BLaER1 (cell line): ENCODE measurements at regions not wholly inside any gene's neighbourhood (a gene's known extent, or its start where the extent isn't known, plus 50 kb on each side); places are given as distances from the start of the nearest gene placed in this dataset.
"Not testable (repeated sequence)": the region's sequence is repeated elsewhere in the genome, so short reads cannot be mapped to it uniquely, and the experiment has no call there.

Experiments used
- H3K27ac ChIP-seq: shearing (Covaris generic); formaldehyde crosslinking; 2 replicates; pipeline ENCODE4 v1.8.1; 2022
- H3K27me3 ChIP-seq: shearing (Covaris generic); formaldehyde crosslinking; 2 replicates; pipeline ENCODE4 v1.8.1; 2022
- H3K36me3 ChIP-seq: shearing (Covaris generic); formaldehyde crosslinking; 2 replicates; pipeline ENCODE4 v1.8.1; 2022
- H3K4me1 ChIP-seq: shearing (Covaris generic); formaldehyde crosslinking; 2 replicates; pipeline ENCODE4 v1.8.1; 2022
- H3K4me2 ChIP-seq: shearing (Covaris generic); formaldehyde crosslinking; 2 replicates; pipeline ENCODE4 v1.8.1; 2022
- H3K4me3 ChIP-seq: shearing (Covaris generic); formaldehyde crosslinking; 2 replicates; pipeline ENCODE4 v1.8.1; 2022
- H3K9ac ChIP-seq: shearing (Covaris generic); formaldehyde crosslinking; 2 replicates; pipeline ENCODE4 v1.8.1; 2022
- H3K9me3 ChIP-seq: shearing (Covaris generic); formaldehyde crosslinking; 2 replicates; pipeline ENCODE4 v1.8.1; 2022
- H4K20me1 ChIP-seq: shearing (Covaris generic); formaldehyde crosslinking; 2 replicates; pipeline ENCODE4 v1.8.1; 2022
- Cebpa-rat ChIP-seq: shearing (Covaris generic); IDR thresholded peaks from 2 replicates; pipeline ENCODE4 v1.8.1; 2022

- Histone ChIP-seq H3K9ac (no peak overlapping the region), H3K36me3 (no peaks in the 10 kb centered on the region), H3K4me1 (peaks cover 18% of the 10 kb centered on the region), H3K27me3 (no peaks in the 10 kb centered on the region), H4K20me1 (no peaks in the 10 kb centered on the region), H3K4me3 (no peak overlapping the region), H3K27ac (no peak overlapping the region), H3K4me2 (no peak overlapping the region), H3K9me3 (peaks cover 12% of the 10 kb centered on the region)
- no peak for TF ChIP-seq Cebpa-rat
Measured at GRCh38 chr2:12923907-12924610, 207.3 kb downstream of the TRIB2 start.

GRCh38 chr2:12926641-12927040, 209.9 kb downstream of the TRIB2 start:
- Histone ChIP-seq H3K4me1 (peaks cover 33% of the 10 kb centered on the region), H3K9me3 (peaks cover 12% of the 10 kb centered on the region)
- not testable (repeated sequence) for H3K9ac ChIP-seq, H3K36me3 ChIP-seq, H4K20me1 ChIP-seq, H3K27me3 ChIP-seq, H3K4me3 ChIP-seq, H3K27ac ChIP-seq, H3K4me2 ChIP-seq

GRCh38 chr2:12928197-12928774, 211.6 kb downstream of the TRIB2 start:
- Histone ChIP-seq H3K9ac (no peak overlapping the region), H3K36me3 (no peaks in the 10 kb centered on the region), H3K27me3 (no peaks in the 10 kb centered on the region), H3K27ac (no peak overlapping the region), H3K4me2 (peak overlapping the region; percentile 49; the same call in 1 of the 2 replicates), H3K4me3 (no peak overlapping the region), H4K20me1 (no peaks in the 10 kb centered on the region), H3K9me3 (peaks cover 12% of the 10 kb centered on the region), H3K4me1 (peaks cover 31% of the 10 kb centered on the region)
- TF ChIP-seq Cebpa-rat: no peak

GRCh38 chr2:12928775-12929401, 212.2 kb downstream of the TRIB2 start:
- H3K36me3 ChIP-seq: no peaks in the 10 kb centered on the region
- TF ChIP-seq Cebpa-rat: no peak
- H3K4me2 ChIP-seq: peak overlapping the region; percentile 49
- H4K20me1 ChIP-seq: no peaks in the 10 kb centered on the region
- peaks cover 31% of the 10 kb centered on the region for H3K4me1 ChIP-seq
- H3K9ac ChIP-seq: no peak overlapping the region
- H3K4me3 ChIP-seq: no peak overlapping the region
- peaks cover 12% of the 10 kb centered on the region for H3K9me3 ChIP-seq
- no peaks in the 10 kb centered on the region for H3K27me3 ChIP-seq
- no peak overlapping the region for H3K27ac ChIP-seq

GRCh38 chr2:12929758-12930157, 213.0 kb downstream of the TRIB2 start:
- H3K36me3 ChIP-seq: no peaks in the 10 kb centered on the region
- no peak overlapping the region for H3K4me3 ChIP-seq
- peaks cover 31% of the 10 kb centered on the region for H3K4me1 ChIP-seq
- no peaks in the 10 kb centered on the region for H4K20me1 ChIP-seq
- H3K27me3 ChIP-seq: no peaks in the 10 kb centered on the region
- H3K27ac ChIP-seq: no peak overlapping the region
- peak overlapping the region; percentile 49 for H3K4me2 ChIP-seq
- H3K9me3 ChIP-seq: peaks cover 12% of the 10 kb centered on the region
- H3K9ac ChIP-seq: no peak overlapping the region
- no peak for TF ChIP-seq Cebpa-rat

GRCh38 chr2:12930391-12930790, 213.7 kb downstream of the TRIB2 start:
- H3K9me3 ChIP-seq: peaks cover 12% of the 10 kb centered on the region
- H3K36me3 ChIP-seq: no peaks in the 10 kb centered on the region
- H3K27me3 ChIP-seq: no peaks in the 10 kb centered on the region
- no peak for TF ChIP-seq Cebpa-rat
- H4K20me1 ChIP-seq: no peaks in the 10 kb centered on the region
- no peak overlapping the region for H3K4me3 ChIP-seq
- H3K9ac ChIP-seq: no peak overlapping the region
- peaks cover 31% of the 10 kb centered on the region for H3K4me1 ChIP-seq
- peak overlapping the region; percentile 49 for H3K4me2 ChIP-seq
- no peak overlapping the region for H3K27ac ChIP-seq

- H3K27ac ChIP-seq: no peak overlapping the region
- no peaks in the 10 kb centered on the region for H3K27me3 ChIP-seq
- H3K36me3 ChIP-seq: no peaks in the 10 kb centered on the region
- TF ChIP-seq Cebpa-rat: no peak
- H3K4me1 ChIP-seq: peaks cover 31% of the 10 kb centered on the region
- no peak overlapping the region for H3K9ac ChIP-seq
- H4K20me1 ChIP-seq: no peaks in the 10 kb centered on the region
- no peak overlapping the region for H3K4me3 ChIP-seq
- H3K9me3 ChIP-seq: peaks cover 9% of the 10 kb centered on the region
- peak overlapping the region; percentile 49 for H3K4me2 ChIP-seq
Measured at GRCh38 chr2:12931186-12931844, 214.6 kb downstream of the TRIB2 start.

GRCh38 chr2:12932192-12932591, 215.5 kb downstream of the TRIB2 start:
- Histone ChIP-seq H3K27me3 (no peaks in the 10 kb centered on the region), H3K4me3 (no peak overlapping the region), H3K4me1 (peaks cover 31% of the 10 kb centered on the region), H3K9ac (no peak overlapping the region), H3K27ac (no peak overlapping the region), H4K20me1 (no peaks in the 10 kb centered on the region), H3K9me3 (no peaks in the 10 kb centered on the region), H3K36me3 (no peaks in the 10 kb centered on the region), H3K4me2 (no peak overlapping the region)
- no peak for TF ChIP-seq Cebpa-rat

- H4K20me1 ChIP-seq: no peaks in the 10 kb centered on the region
- H3K9ac ChIP-seq: no peak overlapping the region
- no peaks in the 10 kb centered on the region for H3K36me3 ChIP-seq
- H3K4me1 ChIP-seq: peaks cover 20% of the 10 kb centered on the region
- H3K9me3 ChIP-seq: no peaks in the 10 kb centered on the region
- no peak overlapping the region for H3K27ac ChIP-seq
- H3K4me2 ChIP-seq: no peak overlapping the region
- no peak for TF ChIP-seq Cebpa-rat
- no peak overlapping the region for H3K4me3 ChIP-seq
- H3K27me3 ChIP-seq: no peaks in the 10 kb centered on the region
Measured at GRCh38 chr2:12934146-12934756, 217.5 kb downstream of the TRIB2 start.
